DMS153 (cell line): ENCODE measurements at regions not wholly inside any gene's neighbourhood (a gene's known extent, or its start where the extent isn't known, plus 50 kb on each side); places are given as distances from the start of the nearest gene placed in this dataset.

Experiments used
- DNase-seq: peaks from one replicate; lab custom pipeline; 2025; lab: John Stamatoyannopoulos, UW

DNA sequence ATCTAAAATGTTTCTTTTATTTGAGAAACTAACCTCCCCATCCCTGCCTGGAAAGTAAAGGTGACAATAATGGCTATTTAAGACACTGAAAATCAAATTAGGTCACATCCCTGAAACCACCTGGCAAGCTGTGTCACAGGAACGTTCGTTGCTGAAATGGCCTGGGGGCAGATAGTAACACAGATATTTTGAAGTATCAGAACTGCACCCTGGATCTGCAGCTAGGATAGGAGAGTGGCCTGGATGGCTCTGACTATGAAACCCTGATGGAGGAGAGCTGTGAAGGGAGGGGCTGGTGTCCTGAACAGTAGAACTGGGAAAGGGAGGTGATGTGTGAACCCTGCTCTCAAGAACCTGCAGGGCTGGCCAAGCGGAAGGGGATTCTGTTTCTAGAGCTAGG lies 648.3 kb upstream of the CFAP20DC start:
- DNase-seq, result no peak

DNA sequence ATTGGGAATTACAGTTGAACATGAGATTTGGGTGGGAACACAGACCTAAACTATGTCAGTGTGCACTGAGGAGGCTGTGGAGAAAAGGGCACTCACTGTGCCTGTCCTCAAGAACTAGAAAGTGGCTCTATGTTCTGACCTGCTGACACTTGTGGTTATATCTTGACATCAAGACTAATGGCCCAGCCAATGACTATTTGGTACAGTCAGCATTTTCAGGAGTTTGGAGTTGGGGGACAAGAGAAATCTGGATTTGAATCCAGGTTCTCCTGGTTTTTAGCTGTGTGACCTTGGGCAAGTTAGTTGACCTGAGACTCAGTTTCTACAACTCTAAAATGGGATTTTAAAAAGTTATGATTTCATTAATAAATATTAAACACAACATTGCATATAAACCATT lies 647.0 kb upstream of the CFAP20DC start:
- DNase-seq, result no peak

DNA sequence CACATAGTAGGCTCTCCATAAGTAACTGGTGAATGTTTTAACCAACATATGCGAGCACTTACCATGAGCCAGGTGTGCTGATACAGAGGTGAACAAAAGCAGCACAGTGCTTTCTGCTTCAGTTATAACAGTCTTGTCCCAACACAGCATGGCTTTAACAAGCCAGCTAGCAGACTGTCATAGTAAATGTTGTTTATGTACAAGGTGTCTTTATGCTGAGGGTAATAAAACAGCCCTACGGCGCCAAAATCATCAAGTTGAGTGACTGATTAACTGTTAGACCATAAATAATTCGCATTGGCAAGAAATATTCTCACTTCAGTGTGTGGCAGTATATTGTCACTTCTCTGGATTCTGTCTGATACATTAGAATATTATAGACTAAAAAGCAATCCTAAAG lies 646.0 kb upstream of the CFAP20DC start:
- no peak for DNase-seq

DNA sequence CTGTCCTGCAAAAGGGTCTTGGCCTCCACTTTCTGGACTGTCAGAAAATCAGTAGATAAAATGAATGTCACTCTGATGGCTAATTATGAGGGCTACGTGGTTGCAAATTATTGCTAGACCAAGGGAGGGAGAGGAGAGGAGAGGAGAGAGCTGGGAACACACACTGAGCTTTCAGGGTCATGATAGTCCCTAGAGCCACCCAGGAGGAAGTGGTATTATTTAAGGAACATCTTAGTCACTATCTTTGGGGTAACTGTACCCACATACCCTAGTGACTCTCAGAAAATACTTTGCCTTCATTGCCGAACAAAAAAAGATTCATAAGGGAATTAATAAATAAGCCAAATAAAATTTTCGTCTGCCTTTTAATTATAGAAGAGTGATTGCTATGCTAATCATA lies 642.3 kb upstream of the CFAP20DC start:
- DNase-seq, result no peak

DNA sequence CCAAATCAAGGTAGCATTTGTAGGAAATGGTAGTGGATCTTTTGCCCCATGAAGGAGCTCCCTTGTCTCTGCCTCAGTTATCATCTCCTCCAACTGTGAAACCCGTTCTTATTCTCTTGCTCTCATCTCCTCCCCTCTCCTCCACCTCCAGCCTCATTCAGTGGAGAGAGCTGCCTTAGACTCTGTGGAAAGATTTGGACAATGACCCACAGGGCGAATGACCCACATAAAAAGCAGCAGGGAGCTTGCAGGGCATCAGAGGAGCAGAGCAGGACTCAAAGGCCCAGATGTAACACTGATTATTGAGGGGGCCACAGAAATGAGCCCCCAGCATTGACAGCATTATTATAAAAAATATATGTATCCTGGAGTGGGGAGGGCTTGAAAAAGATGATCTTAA lies 641.1 kb upstream of the CFAP20DC start:
- DNase-seq, result no peak

DNA sequence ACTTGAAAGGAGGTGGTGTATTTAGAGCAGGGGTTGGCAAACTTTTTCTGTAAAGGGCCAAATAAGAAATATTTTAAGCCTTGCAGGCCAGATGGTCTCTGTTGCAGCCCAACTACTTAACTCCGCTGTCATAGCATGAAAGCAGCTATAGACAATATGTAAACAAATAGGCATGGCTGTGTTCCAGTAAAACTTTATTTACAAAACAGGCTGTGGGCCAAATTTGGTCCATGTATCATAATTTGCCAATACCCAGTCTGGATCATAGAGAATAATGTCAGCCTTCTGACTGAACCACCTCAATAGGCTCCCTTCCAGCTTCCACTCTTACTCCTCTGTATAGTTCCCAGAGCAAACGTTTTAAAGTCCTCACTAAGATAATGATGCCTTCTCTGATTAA lies 638.8 kb upstream of the CFAP20DC start:
- no peak for DNase-seq

DNA sequence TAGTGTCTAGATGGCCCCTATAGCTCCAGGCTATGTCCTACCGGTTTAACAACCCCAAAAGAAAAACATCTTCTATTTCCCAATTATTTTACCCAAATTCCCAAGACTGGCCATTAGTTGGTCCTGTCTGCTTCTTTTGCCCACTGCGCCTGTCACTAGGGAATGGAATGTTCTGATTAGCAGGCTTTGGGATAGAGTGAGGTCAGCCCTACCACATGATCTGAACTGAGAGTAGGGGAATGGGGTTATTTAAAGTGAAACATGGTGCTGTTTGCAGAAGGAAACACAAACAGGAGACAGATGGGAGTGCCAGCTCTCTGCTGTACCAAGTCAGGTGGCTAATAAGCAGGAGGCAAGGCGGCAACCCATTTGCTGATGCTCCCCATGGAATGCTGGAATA lies 635.6 kb upstream of the CFAP20DC start:
- no peak for DNase-seq

DNA sequence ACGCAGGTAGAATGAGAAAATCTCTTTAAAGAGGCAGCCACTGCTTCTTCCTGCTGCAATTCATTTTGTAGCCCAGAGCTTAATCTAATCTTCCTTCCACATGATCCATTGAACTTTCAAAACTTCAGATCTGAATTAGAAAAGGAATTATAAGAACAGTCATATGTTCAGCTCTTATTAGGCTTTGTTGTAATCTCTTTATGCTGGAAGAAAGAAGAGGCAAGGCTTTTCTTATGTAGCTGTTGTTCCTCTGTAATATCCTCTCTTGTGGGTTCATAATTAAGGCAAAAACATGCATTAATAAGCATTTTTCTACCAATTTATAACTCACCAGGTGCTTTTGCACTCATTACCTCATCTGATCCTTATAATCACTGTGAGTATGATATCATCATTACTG lies 634.9 kb upstream of the CFAP20DC start:
- no peak for DNase-seq

DNA sequence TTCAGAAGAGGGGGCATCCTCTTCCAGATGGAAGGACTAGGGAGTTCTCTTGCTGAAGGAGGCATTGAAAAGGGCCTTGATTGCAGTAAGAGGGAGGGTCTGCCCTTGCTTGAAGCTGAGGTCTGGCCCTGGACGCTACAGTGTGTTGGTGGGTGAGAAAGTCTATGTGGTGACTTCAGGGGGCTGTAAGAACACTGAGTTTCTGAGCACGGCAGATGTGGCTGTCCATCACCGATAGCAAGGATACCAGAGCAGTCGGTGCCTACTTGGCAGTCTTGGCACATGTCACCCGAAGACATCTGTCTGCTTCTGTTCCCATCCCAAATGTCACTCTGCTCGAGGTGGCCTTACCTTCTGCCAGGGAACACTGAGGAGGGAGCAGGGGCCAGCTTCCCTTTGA lies 631.1 kb upstream of the CFAP20DC start:
- DNase-seq, result no peak

DNA sequence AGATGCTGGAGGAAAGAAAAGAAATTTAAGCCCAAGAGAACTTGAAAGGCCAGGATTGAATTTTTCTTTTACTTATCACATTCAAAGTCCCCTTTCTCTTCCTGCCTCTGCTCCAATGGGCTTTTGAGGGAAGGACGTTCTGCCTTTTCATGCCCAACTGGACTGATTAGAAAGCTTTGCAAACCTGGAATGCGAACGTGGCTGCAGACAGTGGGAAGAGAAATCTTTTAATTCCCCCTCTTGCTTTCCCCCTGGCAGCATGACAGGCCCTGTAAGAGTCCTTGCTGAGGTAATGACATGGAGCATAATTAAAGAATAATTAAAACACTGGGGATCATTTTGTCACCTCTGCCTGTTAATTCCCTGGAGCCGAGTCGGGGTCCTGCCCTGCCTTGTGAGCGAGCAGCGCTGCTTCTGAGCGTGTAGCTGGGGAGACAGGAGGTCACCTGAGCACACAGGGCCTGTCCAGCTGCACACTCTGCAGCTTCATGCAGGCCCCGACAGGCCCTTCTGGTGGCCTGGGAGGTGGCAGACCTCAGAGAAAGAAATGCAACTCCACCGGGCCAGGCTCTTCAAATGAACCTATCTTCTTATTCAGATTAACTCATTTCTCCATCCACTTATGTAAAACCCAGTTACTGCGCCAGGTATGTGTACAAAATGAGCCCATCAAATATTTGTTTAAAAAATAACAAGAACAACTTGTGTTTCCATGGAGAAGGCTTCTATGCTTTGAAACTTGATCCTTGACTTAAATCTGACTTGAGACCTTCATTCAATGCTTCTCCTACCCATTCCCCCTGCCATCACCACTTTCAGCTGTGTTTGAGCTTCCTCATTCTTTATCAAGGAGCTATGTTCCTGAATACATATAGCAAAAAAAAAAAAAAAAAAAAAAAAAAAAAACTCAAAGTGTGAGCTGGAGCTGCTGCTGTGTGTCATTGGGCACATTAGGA lies 628.2 kb upstream of the CFAP20DC start:
- peak; percentile 15 for DNase-seq

DNA sequence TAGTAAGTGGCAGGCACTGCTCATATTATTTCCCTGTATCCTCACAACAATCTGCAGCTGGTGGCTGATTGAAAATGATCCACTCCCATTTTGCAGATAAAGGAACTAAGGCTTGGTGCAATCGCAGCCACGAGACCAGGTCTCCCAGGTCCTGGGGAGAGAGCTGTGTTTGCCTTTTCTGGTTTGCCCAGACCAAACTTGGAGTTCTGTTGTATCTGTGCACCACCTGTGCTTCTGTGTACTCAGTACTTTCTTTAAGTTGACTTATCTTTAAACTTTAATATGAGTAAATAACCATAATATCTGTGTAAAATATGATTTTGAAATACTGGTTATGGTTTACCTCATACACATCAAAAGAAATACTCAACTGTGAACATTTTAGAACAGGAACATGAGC lies 625.7 kb upstream of the CFAP20DC start:
- no peak for DNase-seq

DNA sequence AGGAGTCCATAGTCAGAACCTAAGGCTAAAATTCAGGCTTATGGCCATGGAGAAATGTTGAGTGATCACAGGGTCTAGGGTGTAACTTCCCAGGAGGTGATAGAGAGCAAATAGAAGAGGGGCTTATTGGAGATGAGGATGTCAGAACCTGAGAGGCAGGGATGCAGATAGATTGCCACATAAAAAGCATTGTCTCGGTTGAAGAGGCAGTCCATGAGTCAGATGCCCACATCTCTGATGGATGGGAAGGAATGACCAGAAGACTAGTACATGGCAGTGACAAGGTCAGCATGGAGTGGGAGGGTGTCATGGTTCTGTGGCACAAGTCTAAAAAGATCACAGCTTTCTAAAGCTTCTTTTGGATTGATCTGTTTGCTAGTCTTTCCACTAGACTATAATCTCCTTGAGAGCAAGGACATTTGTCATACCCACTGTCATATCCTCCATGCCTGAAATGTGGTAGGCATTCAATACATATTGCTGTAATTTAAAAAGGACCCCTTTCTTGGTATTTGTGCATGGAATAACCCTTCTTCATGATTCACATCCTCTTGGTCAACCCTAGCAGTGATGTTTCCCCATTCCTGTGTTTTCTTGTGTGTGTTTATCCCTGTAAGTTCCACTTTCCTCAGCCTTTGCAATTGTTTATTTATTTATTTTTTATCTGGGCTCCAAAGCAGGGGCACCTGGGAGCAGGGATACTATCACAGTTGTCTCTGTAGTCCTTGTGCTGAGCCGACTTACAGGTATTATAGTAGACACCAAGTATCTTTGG lies 613.4 kb upstream of the CFAP20DC start:
- no peak for DNase-seq

DNA sequence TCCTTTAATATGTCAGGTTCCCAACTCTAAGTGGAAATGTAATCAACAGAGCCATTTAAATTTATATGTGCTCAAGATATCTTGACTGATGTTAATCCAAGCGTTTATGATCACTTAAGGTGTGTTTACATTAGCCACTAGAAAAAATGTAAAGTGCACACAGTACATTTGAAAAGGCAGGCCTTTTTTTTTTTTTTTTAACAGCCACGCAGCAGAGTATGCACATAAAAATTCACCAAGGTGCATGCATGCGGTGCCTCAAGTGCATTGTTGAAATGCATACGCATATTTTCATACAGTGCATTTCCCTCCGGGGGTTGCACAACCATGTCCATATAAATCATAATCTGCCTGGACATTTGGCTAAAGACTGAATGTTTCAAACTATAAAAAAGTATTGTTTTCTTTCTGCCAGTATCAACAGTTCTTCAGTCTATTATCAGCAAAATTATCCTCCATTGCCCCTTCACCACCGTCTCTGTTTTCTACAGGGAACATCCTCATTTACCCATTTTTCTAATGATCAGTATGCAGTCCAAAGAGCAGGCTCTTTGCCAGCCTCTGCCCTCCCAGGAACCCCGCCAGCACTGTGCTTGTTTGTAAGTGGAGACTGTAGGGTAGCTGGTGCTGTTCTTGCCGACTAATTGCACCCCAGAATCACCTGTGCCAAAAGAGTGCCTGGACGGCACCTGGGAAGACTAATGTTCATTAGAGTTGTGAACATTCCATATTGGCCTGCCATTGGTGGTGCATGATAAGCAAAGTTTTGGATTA lies 611.2 kb upstream of the CFAP20DC start:
- peak; percentile 72 for DNase-seq

DNA sequence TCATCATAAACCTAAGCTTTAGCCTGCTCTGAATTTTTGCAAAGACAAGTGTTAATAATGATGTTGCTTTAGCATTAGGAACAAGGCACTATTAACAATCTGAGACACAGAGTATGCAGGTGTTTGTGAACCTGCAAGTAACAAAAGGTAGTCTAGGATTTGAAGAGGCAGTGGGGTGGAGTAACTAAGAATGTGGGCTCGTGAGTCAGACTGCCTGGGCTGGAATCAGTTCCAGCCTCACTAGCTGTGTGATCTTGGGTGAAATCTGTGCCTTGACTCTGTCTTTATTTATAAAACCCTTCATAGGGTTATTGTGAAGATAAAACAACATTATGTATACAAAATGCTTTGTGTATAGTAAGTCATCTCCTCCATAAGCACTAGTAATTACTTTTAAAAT lies 610.6 kb upstream of the CFAP20DC start:
- DNase-seq, result no peak

DNA sequence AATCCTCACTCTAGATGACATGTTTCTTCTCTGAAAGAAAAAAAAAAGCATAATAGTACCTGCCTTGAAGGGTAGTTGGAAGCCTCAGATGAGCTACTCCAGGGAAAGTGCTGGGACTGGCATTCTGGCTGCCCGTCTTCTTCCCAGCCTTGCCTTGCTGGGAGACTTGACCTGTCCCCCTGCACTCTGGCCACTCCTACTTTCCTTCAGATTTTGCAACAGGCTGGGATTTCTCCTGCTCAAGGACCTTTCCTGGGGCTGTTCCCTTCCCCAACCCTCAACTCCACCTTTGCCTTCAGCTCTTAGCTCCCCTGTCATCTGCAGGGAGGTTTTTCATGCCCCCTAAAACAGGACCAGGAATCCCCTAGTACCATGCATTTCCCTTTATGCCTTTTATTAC lies 609.9 kb upstream of the CFAP20DC start:
- DNase-seq, result no peak

DNA sequence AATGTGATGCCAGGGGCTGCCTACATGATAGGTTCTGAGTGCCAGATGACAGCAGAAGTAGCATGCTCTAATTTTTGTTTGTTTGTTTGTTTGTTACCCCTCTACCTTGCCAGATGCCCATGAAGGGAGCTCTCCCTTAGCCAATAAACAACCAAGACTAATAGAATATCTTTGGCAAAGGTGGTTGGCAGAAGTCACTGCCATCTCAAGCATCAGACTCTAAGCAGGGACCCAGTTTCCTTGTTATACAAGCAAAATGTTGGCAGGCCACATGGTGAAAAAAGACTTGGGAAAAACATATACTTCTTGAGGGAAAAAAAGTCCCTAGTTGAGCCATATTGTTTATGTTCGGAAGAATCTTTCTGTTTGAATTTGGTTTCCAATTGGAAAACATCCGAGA lies 609.0 kb upstream of the CFAP20DC start:
- DNase-seq, result no peak

DNA sequence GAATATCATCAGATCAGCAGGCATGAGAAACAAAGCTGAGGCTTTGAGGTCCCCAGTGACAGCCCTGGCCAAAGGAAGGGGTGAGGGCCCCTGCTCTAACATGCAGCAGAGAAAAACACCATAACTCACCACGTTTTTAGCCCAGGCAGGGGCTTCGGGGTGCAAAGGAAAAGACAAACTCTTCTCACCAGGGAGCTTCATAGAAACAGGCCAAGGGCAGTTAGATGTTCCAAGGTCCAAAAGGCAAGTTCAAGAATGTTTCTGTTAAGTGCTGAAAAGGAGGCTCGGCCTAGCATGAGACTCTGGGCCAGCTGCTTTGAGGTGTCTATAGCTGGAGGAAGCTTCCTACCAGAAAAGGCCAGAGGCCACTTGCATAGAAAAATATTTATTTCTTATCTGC lies 608.4 kb upstream of the CFAP20DC start:
- DNase-seq, result no peak

DNA sequence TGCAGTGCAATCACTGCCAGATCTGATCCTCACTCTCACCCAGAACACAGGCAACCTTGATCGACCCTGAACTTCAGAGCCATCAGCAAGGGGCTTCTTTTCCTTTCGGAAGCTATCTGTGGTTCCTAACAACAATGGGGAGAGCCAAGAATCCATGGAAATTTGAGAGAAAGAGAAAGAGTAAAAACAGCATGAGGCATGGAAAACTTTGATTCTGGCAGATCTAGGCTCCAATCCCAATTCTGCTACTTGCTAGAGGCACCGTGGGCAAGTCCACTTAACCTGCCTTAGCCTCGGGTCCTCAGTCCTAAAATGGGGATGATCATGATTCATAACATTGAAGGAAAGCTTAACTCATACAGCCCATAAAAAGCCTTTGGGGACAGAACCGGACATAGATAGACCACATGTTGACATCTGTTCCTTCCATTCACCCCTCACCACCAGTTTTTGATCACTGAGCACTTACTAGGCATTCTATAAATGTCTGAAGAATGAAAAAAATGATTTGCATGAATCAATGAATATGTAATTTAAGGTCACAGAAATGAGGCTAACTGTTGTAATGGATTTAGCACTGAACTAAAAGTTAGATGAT lies 605.7 kb upstream of the CFAP20DC start:
- no peak for DNase-seq

DNA sequence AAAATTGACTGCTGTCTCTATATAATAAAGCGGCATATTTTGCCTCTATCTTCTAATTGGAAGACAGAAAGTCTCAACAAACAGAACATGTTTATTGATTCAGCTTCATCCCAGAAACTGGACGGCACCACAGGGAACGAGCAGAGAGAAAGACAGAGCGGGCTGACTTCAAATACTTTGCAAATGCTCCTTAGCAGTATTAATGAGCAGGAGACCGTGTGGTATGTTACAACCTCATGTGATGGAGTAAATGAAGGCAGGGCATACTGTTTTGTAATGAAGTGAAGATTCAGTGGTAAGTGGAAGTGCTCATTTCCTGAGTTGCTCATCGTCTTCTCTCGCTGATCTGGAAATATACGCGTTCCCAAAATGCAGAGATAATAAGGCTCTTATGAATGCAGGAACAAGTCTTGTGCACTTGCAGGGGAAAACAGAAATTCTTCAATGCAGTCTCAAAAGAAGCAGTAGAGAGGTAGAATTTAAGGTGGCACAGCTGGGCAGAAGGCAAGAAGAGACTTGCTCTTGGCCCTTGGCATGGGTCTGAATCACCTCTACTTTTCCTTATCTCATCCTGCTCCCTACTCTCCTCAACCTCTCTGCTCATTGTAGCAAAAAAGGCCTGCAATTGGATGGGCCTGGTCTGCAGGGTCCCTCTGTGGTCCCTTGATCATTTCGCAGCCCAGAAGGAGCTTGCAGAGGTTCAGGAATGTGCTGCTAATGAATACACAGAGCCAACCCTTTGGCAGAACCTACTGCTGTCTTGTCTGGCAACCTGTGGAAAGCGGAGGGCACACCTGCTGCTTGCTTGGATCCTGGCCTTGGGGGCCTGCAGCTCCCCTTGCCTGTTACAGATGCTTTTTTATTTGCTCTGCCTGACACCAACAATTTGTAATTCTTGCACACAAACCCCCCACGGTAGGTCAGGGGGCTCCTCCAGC lies 604.9 kb upstream of the CFAP20DC start:
- no peak for DNase-seq

DNA sequence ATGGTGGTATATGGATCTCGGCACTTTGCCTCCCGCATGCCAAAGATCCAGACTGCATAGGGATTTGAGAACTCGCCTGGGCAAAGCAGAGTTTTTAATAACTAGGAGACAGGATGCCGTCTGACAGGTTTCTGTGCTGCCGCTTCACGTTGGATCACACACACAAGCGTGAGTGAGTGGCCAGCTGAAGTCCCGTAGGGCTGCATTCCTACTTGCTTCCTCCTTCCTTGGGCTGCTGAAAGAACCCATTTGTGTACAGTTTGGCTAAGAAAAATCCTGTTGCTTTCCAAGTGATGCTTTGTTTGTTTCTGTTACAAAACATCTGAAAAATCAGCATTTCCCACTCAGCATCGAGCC lies 604.3 kb upstream of the CFAP20DC start:
- no peak for DNase-seq
